Calu3 (cell line): ENCODE measurements at regions not wholly inside any gene's neighbourhood (a gene's known extent, or its start where the extent isn't known, plus 50 kb on each side); places are given as distances from the start of the nearest gene placed in this dataset.

Experiments used
- BruUV-seq: library from RNA; stranded (reverse); fragments of 400-500 nt; replicated peaks from 2 replicates; lab custom pipeline; 2021; lab: Mats Ljungman, UMichigan
- CTCF ChIA-PET: fragments of 300-600 bp; sonication (Branson Sonifier 250); formaldehyde crosslinking; loops from one replicate; lab custom pipeline; 2022; ENCODE audit warnings: antibody characterized with exemption; lab: Charles Lee
- DNase-seq: peaks from one replicate; pipeline ENCODE4 v3.0.0; 2022
- H3K27ac Mint-ChIP-seq: one replicate; pipeline ENCODE4 v1.8.0; 2022; ENCODE audit warnings: mixed read lengths; ENCODE audit not compliant: unreplicated experiment
- H3K27me3 Mint-ChIP-seq: one replicate; pipeline ENCODE4 v1.8.0; 2022; ENCODE audit warnings: mixed read lengths; ENCODE audit not compliant: unreplicated experiment
- H3K36me3 Mint-ChIP-seq: one replicate; pipeline ENCODE4 v1.8.0; 2022; ENCODE audit warnings: mild to moderate bottlenecking, moderate library complexity, mixed read lengths; ENCODE audit not compliant: insufficient read depth, unreplicated experiment
- H3K4me1 Mint-ChIP-seq: one replicate; pipeline ENCODE4 v1.8.0; 2022; ENCODE audit warnings: mild to moderate bottlenecking, low read depth, mixed read lengths; ENCODE audit not compliant: unreplicated experiment
- H3K4me3 Mint-ChIP-seq: one replicate; pipeline ENCODE4 v1.8.0; 2022; ENCODE audit warnings: mild to moderate bottlenecking, low read depth, moderate library complexity, mixed read lengths; ENCODE audit not compliant: unreplicated experiment
- H3K9me3 Mint-ChIP-seq: one replicate; pipeline ENCODE4 v1.8.0; 2022; ENCODE audit warnings: low read depth, mixed read lengths; ENCODE audit not compliant: unreplicated experiment
- intact Hi-C: fragments of 100-400 bp; cut with micrococcal nuclease; formaldehyde crosslinking; loops from one replicate; pipeline ENCODE4 v1.10.0; 2022; ENCODE audit not compliant: unreplicated experiment
- TF ChIP-seq, protein P1 (sequence below): fragments of 200-600 bp; IDR thresholded peaks from one replicate; pipeline ENCODE4 v1.8.0; 2022; ENCODE audit warnings: antibody characterized with exemption; ENCODE audit not compliant: unreplicated experiment

DNA sequence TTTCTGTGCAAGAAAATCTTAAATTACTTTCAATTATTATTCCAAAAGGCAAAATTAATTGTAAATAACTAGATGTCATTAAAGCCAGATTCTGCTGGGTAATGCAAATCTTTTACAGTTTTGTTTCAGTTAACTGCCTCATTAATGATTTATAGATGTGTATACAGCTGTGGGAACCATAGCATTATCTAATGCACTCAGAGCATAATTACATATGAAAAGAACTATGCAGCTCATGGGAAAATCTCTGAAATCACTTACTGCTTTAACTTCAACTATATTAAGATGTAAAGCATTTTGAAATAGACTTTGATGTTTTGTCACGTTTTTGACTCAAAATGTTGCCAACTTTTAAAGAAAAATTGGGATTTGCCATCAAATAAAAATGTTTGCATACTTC lies 630.3 kb upstream of the KLHL4 start:
- no peak overlapping the region for H3K4me3 Mint-ChIP-seq
- intact Hi-C loops: no loop called here
- peaks cover 8% of the 10 kb centered on the region for H3K9me3 Mint-ChIP-seq
- H3K27me3 Mint-ChIP-seq: no peaks in the 10 kb centered on the region
- H3K36me3 Mint-ChIP-seq: no peaks in the 10 kb centered on the region
- no TSS peak for BruUV-seq
- H3K27ac Mint-ChIP-seq: no peak overlapping the region
- TF ChIP-seq, protein P1, sequence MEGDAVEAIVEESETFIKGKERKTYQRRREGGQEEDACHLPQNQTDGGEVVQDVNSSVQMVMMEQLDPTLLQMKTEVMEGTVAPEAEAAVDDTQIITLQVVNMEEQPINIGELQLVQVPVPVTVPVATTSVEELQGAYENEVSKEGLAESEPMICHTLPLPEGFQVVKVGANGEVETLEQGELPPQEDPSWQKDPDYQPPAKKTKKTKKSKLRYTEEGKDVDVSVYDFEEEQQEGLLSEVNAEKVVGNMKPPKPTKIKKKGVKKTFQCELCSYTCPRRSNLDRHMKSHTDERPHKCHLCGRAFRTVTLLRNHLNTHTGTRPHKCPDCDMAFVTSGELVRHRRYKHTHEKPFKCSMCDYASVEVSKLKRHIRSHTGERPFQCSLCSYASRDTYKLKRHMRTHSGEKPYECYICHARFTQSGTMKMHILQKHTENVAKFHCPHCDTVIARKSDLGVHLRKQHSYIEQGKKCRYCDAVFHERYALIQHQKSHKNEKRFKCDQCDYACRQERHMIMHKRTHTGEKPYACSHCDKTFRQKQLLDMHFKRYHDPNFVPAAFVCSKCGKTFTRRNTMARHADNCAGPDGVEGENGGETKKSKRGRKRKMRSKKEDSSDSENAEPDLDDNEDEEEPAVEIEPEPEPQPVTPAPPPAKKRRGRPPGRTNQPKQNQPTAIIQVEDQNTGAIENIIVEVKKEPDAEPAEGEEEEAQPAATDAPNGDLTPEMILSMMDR: no peak
- no peak for DNase-seq
- CTCF ChIA-PET: no interaction called here
- H3K4me1 Mint-ChIP-seq: no peaks in the 10 kb centered on the region

DNA sequence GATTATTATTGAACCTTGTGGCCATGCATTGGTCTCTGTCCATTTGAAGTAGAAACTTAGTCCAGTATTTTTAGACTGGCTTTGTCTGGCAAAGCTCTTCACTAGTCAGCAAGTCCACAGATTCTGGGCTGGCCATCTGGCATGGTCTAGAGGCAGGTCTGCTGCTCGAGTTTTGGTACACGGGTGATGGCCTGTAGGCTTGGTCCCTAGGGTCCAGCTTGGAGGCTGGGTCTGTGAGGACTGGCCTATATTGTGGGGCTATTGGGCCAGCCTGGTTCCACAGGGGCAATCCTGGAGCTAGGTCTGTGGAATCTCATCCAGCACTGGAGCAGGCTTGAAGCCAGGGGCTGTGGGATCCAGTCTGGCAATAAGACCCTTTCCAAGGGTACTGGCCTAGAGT lies 607.6 kb upstream of the KLHL4 start:
- no peaks in the 10 kb centered on the region for H3K4me1 Mint-ChIP-seq
- no peaks in the 10 kb centered on the region for H3K27me3 Mint-ChIP-seq
- intact Hi-C loops: no loop called here
- no TSS peak for BruUV-seq
- H3K27ac Mint-ChIP-seq: no peak overlapping the region
- H3K9me3 Mint-ChIP-seq: peaks cover 17% of the 10 kb centered on the region
- TF ChIP-seq, protein P1: no peak
- no peak overlapping the region for H3K4me3 Mint-ChIP-seq
- CTCF ChIA-PET: no interaction called here
- H3K36me3 Mint-ChIP-seq: no peaks in the 10 kb centered on the region
- DNase-seq: no peak

DNA sequence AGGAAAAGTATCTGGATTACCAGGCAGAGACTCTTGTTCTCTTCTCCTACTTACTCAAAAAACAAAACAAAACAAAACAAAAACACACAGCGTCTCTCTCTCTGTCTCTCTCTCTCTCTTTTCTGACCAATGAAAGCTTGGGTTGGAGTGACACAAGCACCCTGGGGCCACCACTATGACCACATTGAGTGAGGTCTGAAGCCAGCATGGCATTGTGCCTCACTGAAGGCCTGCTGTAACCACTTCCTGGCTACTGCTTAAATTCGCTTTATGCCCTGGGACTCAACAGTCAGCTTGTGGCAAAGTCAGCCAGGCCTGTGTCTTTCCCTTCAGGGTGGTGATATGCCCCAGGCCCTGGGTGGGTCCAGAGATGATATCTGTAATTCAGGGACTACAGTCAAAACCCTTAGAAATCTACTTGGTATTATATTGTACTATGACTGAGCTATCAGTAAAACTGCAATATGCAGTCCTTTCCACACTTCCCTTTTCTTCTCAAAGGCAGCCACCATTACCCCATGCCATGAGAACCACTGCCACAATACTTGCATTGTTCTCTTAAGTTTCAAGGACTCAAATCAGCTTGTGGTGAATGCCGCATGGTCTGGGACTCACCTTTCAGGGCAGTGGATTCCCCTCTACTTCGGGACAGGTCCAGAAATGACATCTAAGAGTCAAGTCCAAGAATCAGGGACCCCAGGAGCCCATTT lies 606.8 kb upstream of the KLHL4 start:
- no peaks in the 10 kb centered on the region for H3K4me1 Mint-ChIP-seq
- DNase-seq: no peak
- no peak overlapping the region for H3K4me3 Mint-ChIP-seq
- CTCF ChIA-PET: no interaction called here
- TF ChIP-seq, protein P1: no peak
- H3K9me3 Mint-ChIP-seq: peaks cover 18% of the 10 kb centered on the region
- H3K36me3 Mint-ChIP-seq: no peaks in the 10 kb centered on the region
- BruUV-seq: no TSS peak
- intact Hi-C loops: no loop called here
- H3K27me3 Mint-ChIP-seq: no peaks in the 10 kb centered on the region
- no peak overlapping the region for H3K27ac Mint-ChIP-seq

DNA sequence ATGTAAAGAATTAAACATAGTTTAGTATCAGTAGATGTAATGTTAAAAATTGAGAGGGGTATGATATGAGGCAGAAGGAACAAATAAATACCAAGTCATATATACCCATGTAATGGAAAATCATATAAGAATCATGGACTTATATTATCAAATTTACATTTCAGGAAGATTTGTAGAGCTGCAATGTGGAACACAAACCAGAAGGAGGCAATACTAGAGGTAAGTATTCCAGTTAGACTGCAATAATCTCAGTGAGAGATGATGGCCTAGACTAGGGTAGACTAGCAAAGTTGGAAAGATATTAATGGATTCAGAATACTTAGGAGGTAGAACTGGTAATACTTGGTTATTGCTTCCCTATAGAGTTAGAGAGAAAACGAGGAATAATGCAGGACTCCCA lies 603.0 kb upstream of the KLHL4 start:
- Mint-ChIP-seq H3K36me3 (no peaks in the 10 kb centered on the region), H3K4me3 (no peak overlapping the region), H3K27ac (no peak overlapping the region), H3K27me3 (no peaks in the 10 kb centered on the region), H3K9me3 (peaks cover 12% of the 10 kb centered on the region), H3K4me1 (no peaks in the 10 kb centered on the region)
- intact Hi-C loops: no loop called here
- TF ChIP-seq, protein P1: no peak
- CTCF ChIA-PET: no interaction called here
- BruUV-seq: no TSS peak
- no peak for DNase-seq
